Upper lobe of left lung (tissue), 6 donors: ENCODE measurements at regions not wholly inside any gene's neighbourhood (a gene's known extent, or its start where the extent isn't known, plus 50 kb on each side); places are given as distances from the start of the nearest gene placed in this dataset.

Experiments
- ATAC-seq, 2 donors: fragments of 200-7000 bp; cut with Tn5 transposase; one replicate each; pipeline ENCODE4 v1.9.1; 2022; ENCODE audit warnings: mild to moderate bottlenecking in 2 of 2, moderate library complexity in 2 of 2; ENCODE audit not compliant: low FRiP score in 2 of 2
- DNase-seq, 2 donors: peaks; one replicate each; pipeline ENCODE4 v3.0.0-alpha.2; 2019 to 2020
- H3K27ac ChIP-seq, 4 donors: fragments of 200-600 bp; sonication (generic); one replicate each; pipeline ENCODE4 v1.5.1; 2016 to 2019
- H3K27me3 ChIP-seq, 4 donors: fragments of 200-600 bp; sonication (generic); one replicate each; pipeline ENCODE4 v1.5.1; 2017 to 2019
- H3K36me3 ChIP-seq, 4 donors: fragments of 200-600 bp; sonication (generic); one replicate each; pipeline ENCODE4 v1.5.1; 2016 to 2019
- H3K4me1 ChIP-seq, 4 donors: fragments of 200-600 bp; sonication (generic); one replicate each; pipeline ENCODE4 v1.5.1; 2018 to 2019
- H3K4me3 ChIP-seq, 4 donors: fragments of 200-600 bp; sonication (generic); one replicate each; pipeline ENCODE4 v1.5.1; 2017 to 2019; ENCODE audit warnings: mild to moderate bottlenecking in 2 of 4, moderate library complexity in 1 of 4
- H3K9me3 ChIP-seq, 4 donors: fragments of 200-600 bp; sonication (generic); one replicate each; pipeline ENCODE4 v1.5.1; 2018 to 2019
- CTCF ChIP-seq, 6 experiments: fragments of 450-650 bp in 4 of 6; fragments of 200-600 bp in 2 of 6; sonication (generic) in 2 of 6; IDR thresholded peaks; one replicate each; pipeline ENCODE4 v1.5.1; 2016 to 2019; ENCODE audit warnings: antibody characterized with exemption in 6 of 6
- EP300 ChIP-seq, 4 donors: sonication (generic); formaldehyde crosslinking; IDR thresholded peaks; one replicate each; pipeline ENCODE4 v1.5.1; 2017; ENCODE audit warnings: antibody characterized with exemption in 4 of 4, control low read depth in 2 of 4
- POLR2A ChIP-seq, 4 donors: fragments of 450-650 bp; IDR thresholded peaks; one replicate each; pipeline ENCODE4 v1.5.1; 2016 to 2017; ENCODE audit warnings: antibody characterized with exemption in 4 of 4, mild to moderate bottlenecking in 2 of 4
- POLR2AphosphoS5 ChIP-seq, 2 donors: sonication (generic); formaldehyde crosslinking; IDR thresholded peaks; one replicate each; pipeline ENCODE4 v1.5.1; 2017; ENCODE audit warnings: antibody characterized with exemption in 2 of 2
- WGBS, 2 donors: methylation state at CpG; one replicate each; pipeline ENCODE4 v1.1.5; 2017 to 2018; 5-methylcytosine and 5-hydroxymethylcytosine counted together
- donor health status: DM: no; HTN: no; CAD: no; lungs with moderate emphysema.
- donor health status: DM: no; HTN: yes; CAD: no; lungs with severe emphysema.

GRCh38 chrX:39765327-39765726, 332.4 kb downstream of the BCOR start:
- ATAC-seq: no peak
- no peak overlapping the region for H3K4me3 ChIP-seq
- WGBS, 2 donors: 69 to 100% methylated on average over 2 to 7 of the region's 7 CpGs
- TF ChIP-seq CTCF (IDR thresholded peaks at IDR 0.05): no peak
- TF ChIP-seq POLR2A (IDR thresholded peaks at IDR 0.05): no peak
- no peak for TF ChIP-seq POLR2AphosphoS5 (IDR thresholded peaks at IDR 0.05)
- no peak for TF ChIP-seq EP300 (IDR thresholded peaks at IDR 0.05)
- no peak for DNase-seq
- H3K9me3 ChIP-seq: no peaks in the 10 kb centered on the region
- H3K27ac ChIP-seq: no peak overlapping the region
- H3K36me3 ChIP-seq: no peaks in the 10 kb centered on the region
- H3K27me3 ChIP-seq: no peaks in the 10 kb centered on the region
- H3K4me1 ChIP-seq: peaks cover 0 to 2% (median under 1%) of the 10 kb centered on the region in 4 donors

GRCh38 chrX:39766085-39766726, 331.6 kb downstream of the BCOR start:
- H3K27me3 ChIP-seq: no peaks in the 10 kb centered on the region
- ATAC-seq: no peak
- DNase-seq: no peak
- WGBS, 2 donors: 62 to 73% methylated on average over 2 to 10 of the region's 10 CpGs
- no peaks in the 10 kb centered on the region for H3K9me3 ChIP-seq
- no peak overlapping the region for H3K4me3 ChIP-seq
- H3K4me1 ChIP-seq: no peaks in the 10 kb centered on the region
- no peaks in the 10 kb centered on the region for H3K36me3 ChIP-seq
- H3K27ac ChIP-seq: no peak overlapping the region
- TF ChIP-seq POLR2A (IDR thresholded peaks at IDR 0.05): no peak
- no peak for TF ChIP-seq EP300 (IDR thresholded peaks at IDR 0.05)
- TF ChIP-seq POLR2AphosphoS5 (IDR thresholded peaks at IDR 0.05): no peak
- TF ChIP-seq CTCF (IDR thresholded peaks at IDR 0.05): no peak

- Histone ChIP-seq H3K4me1 (peaks cover 0 to 2% (median 0%) of the 10 kb centered on the region in 4 donors), H3K9me3 (no peaks in the 10 kb centered on the region), H3K27ac (no peak overlapping the region), H3K27me3 (no peaks in the 10 kb centered on the region), H3K4me3 (no peak overlapping the region), H3K36me3 (no peaks in the 10 kb centered on the region)
- no peak for ATAC-seq
- DNase-seq: no peak
- 71% methylated on average over 8 of the region's 8 CpGs; no CpG with 5 or more reads in 1 of the 2 donors for WGBS, 2 donors
- TF ChIP-seq EP300 (IDR thresholded peaks at IDR 0.05) (no peak), POLR2A (IDR thresholded peaks at IDR 0.05) (no peak), POLR2AphosphoS5 (IDR thresholded peaks at IDR 0.05) (no peak), CTCF (IDR thresholded peaks at IDR 0.05) (no peak)
Measured at GRCh38 chrX:39766855-39767254, 330.9 kb downstream of the BCOR start.

- no peak for ATAC-seq
- Histone ChIP-seq H3K27me3 (no peaks in the 10 kb centered on the region), H3K27ac (no peak overlapping the region)
Measured at GRCh38 chrX:39767446-39767845, 330.3 kb downstream of the BCOR start.

More at GRCh38 chrX:39767446-39767845, 330.3 kb downstream of the BCOR start:
- H3K4me3 ChIP-seq: no peak overlapping the region
- no peaks in the 10 kb centered on the region for H3K9me3 ChIP-seq
- no peak for TF ChIP-seq POLR2AphosphoS5 (IDR thresholded peaks at IDR 0.05)
- no peak for TF ChIP-seq CTCF (IDR thresholded peaks at IDR 0.05)
- TF ChIP-seq POLR2A (IDR thresholded peaks at IDR 0.05): no peak
- no peak for TF ChIP-seq EP300 (IDR thresholded peaks at IDR 0.05)
- WGBS, 2 donors: 68 to 72% methylated on average over 6 to 9 of the region's 9 CpGs
- DNase-seq: no peak
- no peaks in the 10 kb centered on the region for H3K36me3 ChIP-seq
- H3K4me1 ChIP-seq: peaks cover 0 to 8% (median 5%) of the 10 kb centered on the region in 4 donors
